ENCODE measurements at regions not wholly inside any gene's neighbourhood (a gene's known extent, or its start where the extent isn't known, plus 50 kb on each side); places are given as distances from the start of the nearest gene placed in this dataset.

GRCh38 chr18:35875566-35875965, 96.9 kb upstream of the RMP24 start:
- TF ChIP-seq POLR2A (IDR thresholded peaks at IDR 0.05), result no peak
- TF ChIP-seq, protein P1, sequence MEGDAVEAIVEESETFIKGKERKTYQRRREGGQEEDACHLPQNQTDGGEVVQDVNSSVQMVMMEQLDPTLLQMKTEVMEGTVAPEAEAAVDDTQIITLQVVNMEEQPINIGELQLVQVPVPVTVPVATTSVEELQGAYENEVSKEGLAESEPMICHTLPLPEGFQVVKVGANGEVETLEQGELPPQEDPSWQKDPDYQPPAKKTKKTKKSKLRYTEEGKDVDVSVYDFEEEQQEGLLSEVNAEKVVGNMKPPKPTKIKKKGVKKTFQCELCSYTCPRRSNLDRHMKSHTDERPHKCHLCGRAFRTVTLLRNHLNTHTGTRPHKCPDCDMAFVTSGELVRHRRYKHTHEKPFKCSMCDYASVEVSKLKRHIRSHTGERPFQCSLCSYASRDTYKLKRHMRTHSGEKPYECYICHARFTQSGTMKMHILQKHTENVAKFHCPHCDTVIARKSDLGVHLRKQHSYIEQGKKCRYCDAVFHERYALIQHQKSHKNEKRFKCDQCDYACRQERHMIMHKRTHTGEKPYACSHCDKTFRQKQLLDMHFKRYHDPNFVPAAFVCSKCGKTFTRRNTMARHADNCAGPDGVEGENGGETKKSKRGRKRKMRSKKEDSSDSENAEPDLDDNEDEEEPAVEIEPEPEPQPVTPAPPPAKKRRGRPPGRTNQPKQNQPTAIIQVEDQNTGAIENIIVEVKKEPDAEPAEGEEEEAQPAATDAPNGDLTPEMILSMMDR (IDR thresholded peaks at IDR 0.05), result no peak

Data from vagina (tissue), 2 donors.